Upper lobe of left lung (tissue), 4 donors: ENCODE measurements at regions not wholly inside any gene's neighbourhood (a gene's known extent, or its start where the extent isn't known, plus 50 kb on each side); places are given as distances from the start of the nearest gene placed in this dataset.

Experiments used
- CTCF ChIP-seq, 6 experiments: fragments of 450-650 bp in 4 of 6; fragments of 200-600 bp in 2 of 6; sonication (generic) in 2 of 6; IDR thresholded peaks; one replicate each; pipeline ENCODE4 v1.5.1; 2016 to 2019; ENCODE audit warnings: antibody characterized with exemption in 6 of 6
- POLR2A ChIP-seq, 4 donors: fragments of 450-650 bp; IDR thresholded peaks; one replicate each; pipeline ENCODE4 v1.5.1; 2016 to 2017; ENCODE audit warnings: antibody characterized with exemption in 4 of 4, mild to moderate bottlenecking in 2 of 4
- POLR2AphosphoS5 ChIP-seq, 2 donors: sonication (generic); formaldehyde crosslinking; IDR thresholded peaks; one replicate each; pipeline ENCODE4 v1.5.1; 2017; ENCODE audit warnings: antibody characterized with exemption in 2 of 2

GRCh38 chr14:61602003-61602732 lies 93.1 kb upstream of the HIF1A start:
- no peak for TF ChIP-seq POLR2A (IDR thresholded peaks at IDR 0.05)
- no peak for TF ChIP-seq CTCF (IDR thresholded peaks at IDR 0.05)
- no peak for TF ChIP-seq POLR2AphosphoS5 (IDR thresholded peaks at IDR 0.05)
